Endothelial cell (in vitro differentiated cells): ENCODE measurements at regions not wholly inside any gene's neighbourhood (a gene's known extent, or its start where the extent isn't known, plus 50 kb on each side); places are given as distances from the start of the nearest gene placed in this dataset.

Experiments used
- DNase-seq: peaks from one replicate; pipeline ENCODE4 v3.0.0; 2021; ENCODE audit warnings: low spot score
- H3K27ac Mint-ChIP-seq: one replicate; pipeline ENCODE4 v1.8.0; 2021; ENCODE audit warnings: mixed read lengths, inconsistent platforms; ENCODE audit not compliant: unreplicated experiment
- H3K27me3 Mint-ChIP-seq: one replicate; pipeline ENCODE4 v1.8.0; 2021; ENCODE audit warnings: mild to moderate bottlenecking, moderate library complexity, mixed read lengths, inconsistent platforms; ENCODE audit not compliant: unreplicated experiment
- H3K36me3 Mint-ChIP-seq: one replicate; pipeline ENCODE4 v1.8.0; 2021; ENCODE audit warnings: mild to moderate bottlenecking, low read depth, mixed read lengths, inconsistent platforms; ENCODE audit not compliant: unreplicated experiment
- H3K4me1 Mint-ChIP-seq: one replicate; pipeline ENCODE4 v1.8.0; 2021; ENCODE audit warnings: mild to moderate bottlenecking, mixed read lengths, inconsistent platforms; ENCODE audit not compliant: unreplicated experiment
- H3K4me3 Mint-ChIP-seq: one replicate; pipeline ENCODE4 v1.8.0; 2021; ENCODE audit warnings: mild to moderate bottlenecking, mixed read lengths, inconsistent platforms; ENCODE audit not compliant: unreplicated experiment
- H3K9me3 Mint-ChIP-seq: one replicate; pipeline ENCODE4 v1.8.0; 2021; ENCODE audit warnings: mixed read lengths, inconsistent platforms; ENCODE audit not compliant: unreplicated experiment
- TF ChIP-seq, protein P1 (sequence below): fragments of 200-600 bp; sonication (generic); IDR thresholded peaks from one replicate; pipeline ENCODE4 v1.5.0; 2021; ENCODE audit warnings: antibody characterized with exemption; ENCODE audit not compliant: unreplicated experiment

DNA sequence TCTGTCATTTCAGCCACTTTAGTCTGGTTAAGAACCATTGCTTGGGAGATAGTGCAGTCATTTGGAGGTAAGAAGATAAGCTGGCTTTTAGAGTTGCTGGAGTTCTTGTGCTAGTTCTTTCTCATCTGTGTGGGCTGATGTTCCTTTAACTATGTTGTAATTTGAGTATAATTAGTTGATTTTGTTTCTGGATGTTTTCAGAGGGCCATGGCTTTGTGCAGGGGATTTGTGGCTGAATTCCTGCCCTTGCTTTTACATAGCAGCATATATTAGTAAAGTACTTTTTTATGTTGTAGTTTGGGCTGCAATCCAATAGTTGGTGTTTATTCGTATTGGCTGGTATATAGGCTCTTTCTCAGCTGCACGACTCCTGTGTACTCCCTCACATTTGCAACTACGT is 339.6 kb downstream of the ANKRD50 start:
- H3K4me3 Mint-ChIP-seq = no peak overlapping the region
- DNase-seq = no peak
- H3K4me1 Mint-ChIP-seq = no peaks in the 10 kb centered on the region
- TF ChIP-seq, protein P1, sequence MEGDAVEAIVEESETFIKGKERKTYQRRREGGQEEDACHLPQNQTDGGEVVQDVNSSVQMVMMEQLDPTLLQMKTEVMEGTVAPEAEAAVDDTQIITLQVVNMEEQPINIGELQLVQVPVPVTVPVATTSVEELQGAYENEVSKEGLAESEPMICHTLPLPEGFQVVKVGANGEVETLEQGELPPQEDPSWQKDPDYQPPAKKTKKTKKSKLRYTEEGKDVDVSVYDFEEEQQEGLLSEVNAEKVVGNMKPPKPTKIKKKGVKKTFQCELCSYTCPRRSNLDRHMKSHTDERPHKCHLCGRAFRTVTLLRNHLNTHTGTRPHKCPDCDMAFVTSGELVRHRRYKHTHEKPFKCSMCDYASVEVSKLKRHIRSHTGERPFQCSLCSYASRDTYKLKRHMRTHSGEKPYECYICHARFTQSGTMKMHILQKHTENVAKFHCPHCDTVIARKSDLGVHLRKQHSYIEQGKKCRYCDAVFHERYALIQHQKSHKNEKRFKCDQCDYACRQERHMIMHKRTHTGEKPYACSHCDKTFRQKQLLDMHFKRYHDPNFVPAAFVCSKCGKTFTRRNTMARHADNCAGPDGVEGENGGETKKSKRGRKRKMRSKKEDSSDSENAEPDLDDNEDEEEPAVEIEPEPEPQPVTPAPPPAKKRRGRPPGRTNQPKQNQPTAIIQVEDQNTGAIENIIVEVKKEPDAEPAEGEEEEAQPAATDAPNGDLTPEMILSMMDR = no peak
- no peaks in the 10 kb centered on the region for H3K9me3 Mint-ChIP-seq
- peaks cover 3% of the 10 kb centered on the region for H3K27me3 Mint-ChIP-seq
- H3K36me3 Mint-ChIP-seq = no peaks in the 10 kb centered on the region
- no peak overlapping the region for H3K27ac Mint-ChIP-seq

DNA sequence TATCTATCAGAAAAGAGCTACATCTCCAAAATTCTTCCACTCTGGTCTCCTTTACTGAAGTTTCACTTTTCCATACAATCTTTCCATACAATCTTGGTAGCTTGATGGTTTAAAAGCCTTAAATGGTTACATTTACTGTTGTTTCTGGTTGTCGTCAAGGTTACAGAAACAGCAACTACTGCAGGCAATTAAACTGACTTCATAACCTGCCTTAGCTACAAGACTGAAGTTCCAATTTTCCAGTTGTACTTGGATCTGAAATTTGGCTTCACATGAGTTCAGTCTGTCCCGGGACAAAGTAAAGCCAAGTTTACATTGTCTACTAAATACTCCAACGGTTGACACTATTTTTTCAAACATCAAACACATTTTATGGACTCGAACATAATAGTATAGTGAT is 326.4 kb downstream of the ANKRD50 start:
- no peaks in the 10 kb centered on the region for H3K4me1 Mint-ChIP-seq
- TF ChIP-seq, protein P1 = no peak
- no peak overlapping the region for H3K4me3 Mint-ChIP-seq
- DNase-seq = no peak
- no peaks in the 10 kb centered on the region for H3K36me3 Mint-ChIP-seq
- H3K27me3 Mint-ChIP-seq = no peaks in the 10 kb centered on the region
- H3K9me3 Mint-ChIP-seq = no peaks in the 10 kb centered on the region
- no peak overlapping the region for H3K27ac Mint-ChIP-seq

DNA sequence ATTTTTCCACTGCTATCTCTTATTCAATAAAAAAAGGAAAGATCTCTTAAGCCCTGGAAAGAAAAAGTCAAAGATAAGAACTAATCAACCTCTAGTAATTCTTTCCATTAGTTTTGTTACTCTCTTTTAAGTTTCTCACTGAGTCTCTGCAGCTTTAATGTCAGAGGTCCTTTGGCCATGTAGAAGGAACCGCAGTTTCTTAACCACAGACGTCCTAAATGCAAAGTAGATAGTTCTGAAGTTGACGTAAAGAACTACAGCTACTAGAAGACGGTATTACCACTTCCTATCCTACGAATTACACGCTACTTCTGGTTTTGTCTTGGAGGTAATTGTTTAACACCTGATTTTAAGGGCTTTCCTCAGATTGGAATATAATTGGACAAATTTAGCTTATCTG is 325.9 kb downstream of the ANKRD50 start:
- Mint-ChIP-seq H3K4me3 (no peak overlapping the region), H3K36me3 (no peaks in the 10 kb centered on the region), H3K27ac (no peak overlapping the region), H3K27me3 (no peaks in the 10 kb centered on the region), H3K9me3 (no peaks in the 10 kb centered on the region), H3K4me1 (no peaks in the 10 kb centered on the region)
- TF ChIP-seq, protein P1 = no peak
- no peak for DNase-seq

DNA sequence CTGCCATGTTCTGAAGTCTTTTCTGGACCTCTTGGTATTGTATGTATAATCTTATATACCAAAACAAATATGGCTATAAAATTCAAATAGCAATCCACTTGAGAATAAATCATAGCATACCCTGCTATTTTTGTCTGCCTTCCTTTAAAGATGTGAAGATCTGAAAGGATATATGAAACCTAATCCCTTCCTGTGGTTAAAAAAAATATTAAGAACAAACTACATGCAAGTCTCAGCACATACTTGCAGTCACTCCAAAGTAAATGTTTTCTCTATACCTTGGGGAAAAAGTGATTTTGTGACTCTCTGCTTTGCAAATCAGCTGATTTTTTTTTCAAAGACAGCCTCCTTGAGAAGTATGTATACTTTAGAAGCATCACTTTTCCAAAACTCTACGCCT is 322.9 kb downstream of the ANKRD50 start:
- Mint-ChIP-seq H3K36me3 (no peaks in the 10 kb centered on the region), H3K4me1 (no peaks in the 10 kb centered on the region), H3K9me3 (no peaks in the 10 kb centered on the region), H3K27ac (no peak overlapping the region), H3K27me3 (no peaks in the 10 kb centered on the region), H3K4me3 (no peak overlapping the region)
- TF ChIP-seq, protein P1 = no peak
- DNase-seq = no peak

DNA sequence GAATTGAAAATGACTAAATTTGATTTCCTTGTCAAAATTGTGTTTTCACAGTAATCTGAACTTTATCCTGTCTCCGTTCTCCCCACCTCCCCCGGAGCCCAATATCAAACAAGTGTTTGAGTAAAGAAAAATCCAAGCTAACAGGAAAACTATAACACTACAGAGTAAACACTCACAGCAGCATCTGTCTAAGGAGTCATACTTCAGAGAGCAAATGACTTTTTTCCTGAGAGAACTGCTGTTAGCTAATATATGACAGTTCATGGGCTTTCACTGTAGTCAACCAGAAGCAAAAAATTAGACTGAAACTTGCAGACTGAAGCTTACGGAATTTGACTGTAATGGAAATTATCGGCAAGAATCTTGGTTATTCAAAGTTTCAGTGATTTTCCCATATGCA is 321.7 kb downstream of the ANKRD50 start:
- no peaks in the 10 kb centered on the region for H3K4me1 Mint-ChIP-seq
- H3K4me3 Mint-ChIP-seq = no peak overlapping the region
- TF ChIP-seq, protein P1 = no peak
- H3K9me3 Mint-ChIP-seq = no peaks in the 10 kb centered on the region
- H3K36me3 Mint-ChIP-seq = no peaks in the 10 kb centered on the region
- no peak for DNase-seq
- no peaks in the 10 kb centered on the region for H3K27me3 Mint-ChIP-seq
- H3K27ac Mint-ChIP-seq = no peak overlapping the region
